ENCODE measurements at regions not wholly inside any gene's neighbourhood (a gene's known extent, or its start where the extent isn't known, plus 50 kb on each side); places are given as distances from the start of the nearest gene placed in this dataset.
"Not testable (repeated sequence)": the region's sequence is repeated elsewhere in the genome, so short reads cannot be mapped to it uniquely, and the experiment has no call there.

DNA sequence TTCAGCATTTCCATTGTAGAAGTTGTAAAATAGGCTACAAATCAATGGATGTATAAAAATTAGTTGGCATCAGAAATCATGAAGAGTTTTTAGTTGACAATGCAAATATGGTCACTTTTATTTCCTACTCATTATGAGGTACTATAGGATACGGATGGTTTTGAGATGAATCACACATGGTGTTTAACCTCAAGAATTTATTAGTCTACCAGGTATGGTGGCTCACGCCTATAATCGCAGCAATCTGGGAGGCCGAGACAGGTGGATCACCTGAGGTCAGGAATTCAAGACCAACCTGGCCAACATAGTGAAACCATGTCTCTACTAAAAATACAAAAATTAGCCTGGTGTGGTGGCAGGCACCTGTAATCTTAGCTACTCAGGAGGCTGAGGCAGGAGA, 1119.0 kb downstream of the NXPH1 start:
- not testable (repeated sequence) for DNase-seq

DNA sequence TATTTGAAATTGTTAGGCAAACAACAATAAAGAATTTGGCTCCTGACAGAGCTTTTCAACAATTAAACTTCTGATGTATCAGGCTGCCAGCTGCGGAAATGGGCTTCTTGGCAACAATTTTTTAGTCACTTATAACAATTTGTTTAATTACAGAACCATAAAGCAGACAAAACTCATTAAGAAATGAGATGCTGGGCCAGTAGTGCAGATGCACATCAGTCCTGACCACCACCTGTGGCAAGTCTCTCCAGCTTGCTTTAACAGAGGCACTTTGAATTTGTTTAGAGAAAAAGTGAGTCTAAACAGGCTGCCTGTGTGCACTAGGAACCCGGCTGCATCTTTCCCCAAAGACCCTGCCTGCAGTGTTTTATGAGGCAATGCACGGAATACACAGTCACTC, 1124.4 kb downstream of the NXPH1 start:
- DNase-seq, result no peak

DNA sequence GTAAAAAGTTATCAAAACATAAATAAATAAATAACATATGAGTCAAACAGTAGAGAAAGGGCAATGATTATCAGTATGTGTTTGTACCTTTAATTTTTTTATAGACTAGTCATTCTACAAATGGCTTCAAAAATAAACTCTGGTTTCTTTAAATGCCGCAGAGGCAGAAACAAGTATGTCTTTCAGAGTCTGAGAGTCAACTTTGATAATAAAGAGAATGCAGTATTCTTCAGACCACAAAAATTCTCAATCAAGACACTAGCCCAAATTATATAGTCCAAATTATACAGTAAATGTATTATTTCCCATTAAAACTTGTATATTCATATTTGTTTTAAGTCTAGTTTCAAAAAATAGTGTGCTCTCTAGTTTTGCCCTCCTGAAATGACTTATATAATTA, 1142.3 kb downstream of the NXPH1 start:
- no peak for DNase-seq

DNA sequence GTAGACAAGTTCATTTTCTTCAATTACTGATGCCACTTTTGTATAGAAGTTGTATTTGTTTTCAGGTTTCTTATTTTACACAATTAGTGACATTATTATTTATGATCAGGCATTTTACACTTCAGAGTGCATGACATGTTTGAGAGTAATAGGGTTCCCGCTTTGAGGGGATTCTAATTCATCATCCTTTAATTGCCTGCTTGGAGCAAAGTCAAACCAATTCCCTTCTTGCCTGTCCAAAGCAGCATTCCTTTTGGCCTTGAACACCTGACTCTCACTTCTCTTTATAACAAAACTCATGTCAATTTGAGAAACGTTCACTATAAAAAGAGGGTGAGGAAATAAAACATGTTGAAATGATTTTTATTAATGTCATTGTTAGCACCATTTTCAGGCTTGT, 1149.4 kb downstream of the NXPH1 start:
- no peak for DNase-seq

DNA sequence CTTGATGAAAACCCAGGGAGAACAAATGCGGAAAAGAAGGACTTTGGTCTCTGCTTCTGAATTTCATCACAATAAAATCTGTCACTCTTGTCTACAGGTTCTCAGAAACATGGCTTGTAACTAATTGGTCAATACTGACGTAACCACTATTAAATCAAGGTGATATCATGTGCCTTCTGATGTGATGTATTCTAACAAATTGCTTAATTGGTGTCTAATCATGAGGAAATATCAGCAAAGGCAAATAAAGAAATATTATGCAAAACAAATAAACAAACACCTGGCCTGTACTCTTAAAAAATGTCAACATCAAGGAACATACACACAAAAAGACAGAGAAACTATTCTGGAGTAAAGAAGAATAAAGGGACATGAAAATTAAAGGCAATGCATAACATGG, 1165.0 kb downstream of the NXPH1 start:
- no peak for DNase-seq

DNA sequence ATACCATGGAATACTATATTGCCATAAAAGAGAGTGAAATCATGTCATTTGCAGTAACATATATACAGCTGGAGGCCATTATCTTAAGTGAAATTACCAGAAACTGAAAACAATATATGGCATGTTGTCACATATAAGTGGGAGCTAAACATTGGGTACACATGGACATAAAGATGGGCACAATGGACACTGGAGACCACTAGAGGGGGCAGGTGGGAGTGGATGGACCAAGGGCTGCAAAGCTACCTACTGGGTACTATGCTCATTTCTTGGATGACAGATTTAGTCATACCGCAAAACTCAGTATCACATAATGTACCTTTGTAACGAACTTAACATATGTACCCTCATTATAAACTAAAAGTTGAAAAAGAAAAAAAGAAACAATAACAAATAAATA, 1167.6 kb downstream of the NXPH1 start:
- DNase-seq, result no peak

DNA sequence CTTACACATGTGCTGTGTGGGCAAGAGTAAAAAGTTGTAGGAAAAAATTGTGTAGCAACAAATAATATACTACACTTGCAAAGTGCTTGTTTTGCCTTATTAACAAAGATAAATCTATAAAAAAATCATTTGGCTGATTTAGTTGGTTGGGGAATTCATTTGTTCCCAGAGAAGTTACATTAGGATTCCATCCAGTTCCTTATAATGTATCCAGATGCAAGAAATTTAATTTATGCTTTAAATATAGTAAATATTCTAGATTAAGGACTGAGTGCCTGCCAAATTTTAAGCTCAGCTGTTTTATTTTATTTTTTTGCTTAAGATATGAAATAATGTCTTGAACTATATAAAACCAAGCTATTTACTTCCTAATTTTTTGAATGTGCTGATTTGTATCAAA, 1169.9 kb downstream of the NXPH1 start:
- DNase-seq, result no peak

DNA sequence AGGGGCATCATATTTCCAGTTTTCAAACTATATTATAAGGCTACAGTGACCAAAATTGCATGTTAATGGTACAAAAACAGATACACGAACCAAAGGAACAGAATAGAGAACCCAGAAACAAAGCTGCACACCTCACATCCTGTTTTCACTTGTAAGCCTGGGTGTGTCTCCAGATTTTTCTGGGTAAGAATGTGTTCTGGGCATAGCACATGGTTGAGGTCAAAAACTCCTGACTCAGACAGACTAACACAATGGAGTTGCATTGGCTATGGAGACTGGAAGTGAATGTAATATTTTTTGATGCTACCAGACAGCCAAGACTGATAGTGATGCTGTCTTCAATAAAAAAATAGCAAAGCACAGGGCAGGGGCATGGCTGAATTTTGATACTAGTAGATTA, 1175.2 kb downstream of the NXPH1 start:
- no peak for DNase-seq

DNA sequence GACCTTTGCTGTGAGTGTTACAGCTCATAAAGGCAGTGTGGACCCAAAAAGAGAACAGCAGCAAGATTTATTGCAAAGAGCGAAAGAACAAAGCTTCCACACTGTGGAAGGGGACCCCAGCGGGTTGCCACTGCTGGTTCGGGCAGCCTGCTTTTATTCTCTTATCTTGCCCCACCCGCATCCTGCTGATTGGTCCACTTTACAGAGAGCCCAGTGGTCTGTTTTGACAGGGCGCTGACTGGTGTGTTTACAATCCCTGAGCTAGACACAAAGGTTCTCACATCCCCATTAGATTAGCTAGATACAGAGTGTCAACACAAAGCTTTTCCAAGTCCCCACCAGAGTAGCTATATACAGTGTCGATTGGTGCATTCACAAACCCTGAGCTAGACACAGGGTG, 1187.5 kb downstream of the NXPH1 start:
- not testable (repeated sequence) for DNase-seq

DNA sequence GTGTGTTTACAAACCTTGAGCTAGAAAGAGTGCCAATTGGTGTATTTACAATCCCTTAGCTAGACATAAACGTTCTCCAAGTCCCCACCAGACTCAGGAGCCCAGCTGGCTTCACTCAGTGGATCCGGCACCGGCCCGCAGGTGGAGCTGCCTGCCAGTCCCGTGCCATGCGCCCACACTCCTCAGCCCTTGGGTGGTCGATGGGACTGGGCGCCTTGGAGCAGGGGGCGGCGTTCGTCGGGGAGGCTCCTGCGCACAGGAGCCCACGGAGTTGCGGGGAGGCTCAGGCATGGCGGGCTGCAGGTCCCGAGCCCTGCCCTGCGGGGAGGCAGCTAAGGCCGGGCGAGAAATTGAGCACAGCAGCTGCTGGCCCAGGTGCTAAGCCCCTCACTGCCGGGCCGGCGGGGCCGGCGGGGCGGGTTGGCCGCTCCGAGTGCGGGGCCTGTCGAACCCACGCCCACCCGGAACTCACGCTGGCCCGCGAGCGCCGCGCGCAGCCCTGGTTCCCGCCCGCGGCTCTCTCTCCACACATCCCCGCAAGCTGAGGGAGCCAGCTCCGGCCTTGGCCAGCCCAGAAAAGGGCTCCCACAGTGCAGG, 1188.0 kb downstream of the NXPH1 start:
- DNase-seq, result not testable (repeated sequence)

DNA sequence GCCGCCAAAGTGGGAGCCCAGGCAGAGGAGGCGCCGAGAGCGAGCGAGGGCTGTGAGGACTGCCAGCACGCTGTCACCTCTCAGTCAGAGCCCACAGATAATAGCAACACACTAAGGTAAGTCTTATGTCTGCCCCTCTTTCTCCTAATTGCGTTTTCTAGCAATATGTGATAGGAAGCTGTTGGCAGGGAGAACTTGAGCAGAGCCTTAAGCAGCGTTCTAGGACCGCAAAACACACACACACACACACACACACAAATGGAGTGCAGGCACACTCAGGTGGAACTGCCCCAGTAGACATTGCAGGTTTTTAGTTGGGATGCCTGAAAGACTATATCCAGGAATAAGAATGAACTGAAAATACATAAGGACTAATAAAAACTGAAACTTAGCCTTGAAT, 1188.5 kb downstream of the NXPH1 start:
- no peak for DNase-seq

DNA sequence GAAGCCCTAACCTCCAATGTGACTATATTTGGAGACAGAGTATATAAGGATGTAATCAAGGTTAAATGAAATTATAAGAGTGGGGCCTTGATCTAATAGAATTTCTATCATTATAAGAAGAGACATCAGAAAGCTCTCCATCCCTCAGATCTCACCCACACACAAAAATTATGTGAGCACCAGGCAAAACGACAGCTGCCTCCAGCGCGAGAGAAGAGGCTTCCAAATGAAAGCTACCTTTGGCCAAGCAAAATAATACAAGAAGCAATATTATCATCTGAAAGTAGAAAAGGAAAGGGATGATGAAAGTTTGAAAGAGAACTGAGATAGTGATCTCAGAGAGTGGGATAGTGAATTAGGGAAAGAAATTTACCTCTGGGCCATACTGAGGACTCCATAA, 1192.5 kb downstream of the NXPH1 start:
- no peak for DNase-seq

DNA sequence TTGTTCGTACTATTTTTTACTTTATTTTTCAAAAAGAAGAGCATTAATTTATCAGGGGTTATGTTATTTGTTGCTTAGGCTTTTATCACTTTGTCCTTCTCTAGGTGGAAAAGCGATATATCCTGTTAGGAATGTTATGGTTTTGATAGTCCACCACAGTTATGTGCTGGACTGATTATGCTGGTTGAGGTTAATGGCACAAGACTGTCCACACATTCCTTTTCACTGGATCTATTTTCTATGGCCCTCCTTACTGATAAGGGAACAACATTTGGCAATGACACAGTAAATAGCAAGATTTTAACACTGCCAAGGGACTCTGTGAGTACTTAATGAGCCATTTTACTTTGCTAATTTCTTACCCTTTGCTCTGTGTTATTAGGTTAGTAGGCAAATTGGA, 1212.3 kb downstream of the NXPH1 start:
- no peak for DNase-seq

DNA sequence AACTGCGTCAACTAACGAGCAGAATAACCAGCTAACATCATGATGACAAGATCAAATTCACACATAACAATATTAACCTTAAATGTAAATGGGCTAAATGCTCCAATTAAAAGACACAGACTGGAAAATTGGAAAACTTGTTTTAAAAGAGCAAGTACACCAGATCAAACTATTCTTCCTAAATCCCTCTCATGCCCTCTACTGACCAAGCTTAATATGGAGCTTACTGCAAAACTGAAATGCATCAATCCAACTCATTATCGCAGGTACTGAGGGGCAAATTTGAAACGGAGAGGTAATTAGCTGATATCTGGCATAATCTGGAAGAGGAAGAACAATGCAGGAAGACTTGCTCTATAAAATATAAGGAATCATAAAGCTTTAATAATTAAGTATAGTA, 1223.8 kb downstream of the NXPH1 start:
- no peak for DNase-seq

DNA sequence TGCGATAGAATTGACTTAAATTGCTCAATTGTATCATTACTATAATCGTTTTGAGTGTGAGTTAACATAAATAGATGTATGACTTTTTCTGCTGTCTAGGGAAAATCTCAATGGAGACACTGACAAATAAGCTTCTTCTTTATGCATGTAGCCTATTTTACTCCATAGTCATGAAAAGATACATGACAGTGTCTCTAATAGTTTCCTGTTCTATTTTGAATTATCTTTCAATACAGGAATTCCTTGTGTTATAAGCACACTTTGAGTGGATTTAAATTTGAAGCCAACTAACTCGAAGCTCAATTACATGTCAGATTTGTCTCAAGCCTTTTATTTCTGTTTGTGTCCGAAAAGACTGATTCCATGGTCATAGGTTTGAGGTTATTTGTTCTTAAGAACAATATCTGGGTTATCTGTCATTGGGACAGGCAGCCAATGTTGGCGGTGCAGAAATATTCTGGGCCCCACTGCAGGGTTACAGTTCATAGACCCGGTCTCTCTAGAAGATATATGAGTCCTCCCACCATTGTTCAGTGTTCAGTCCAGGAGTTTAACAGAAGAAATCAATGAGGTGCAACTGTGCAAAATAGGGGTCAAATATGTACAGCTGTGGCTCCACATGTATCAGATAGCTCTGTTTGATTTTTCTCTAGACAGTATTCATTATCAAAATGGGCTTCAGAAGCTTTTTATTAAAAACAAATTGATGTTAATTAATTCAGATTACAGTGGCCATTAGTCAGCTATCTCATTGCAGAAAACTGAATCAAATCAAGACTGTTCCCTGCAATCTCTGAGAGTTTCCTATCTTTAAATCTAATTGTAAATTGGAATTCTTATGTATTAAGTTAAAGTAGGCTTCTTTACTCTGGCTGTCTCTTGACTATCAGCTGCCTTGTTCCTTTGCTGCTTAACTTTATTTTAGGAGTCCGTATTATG, 1238.8 kb downstream of the NXPH1 start:
- no peak for DNase-seq

DNA sequence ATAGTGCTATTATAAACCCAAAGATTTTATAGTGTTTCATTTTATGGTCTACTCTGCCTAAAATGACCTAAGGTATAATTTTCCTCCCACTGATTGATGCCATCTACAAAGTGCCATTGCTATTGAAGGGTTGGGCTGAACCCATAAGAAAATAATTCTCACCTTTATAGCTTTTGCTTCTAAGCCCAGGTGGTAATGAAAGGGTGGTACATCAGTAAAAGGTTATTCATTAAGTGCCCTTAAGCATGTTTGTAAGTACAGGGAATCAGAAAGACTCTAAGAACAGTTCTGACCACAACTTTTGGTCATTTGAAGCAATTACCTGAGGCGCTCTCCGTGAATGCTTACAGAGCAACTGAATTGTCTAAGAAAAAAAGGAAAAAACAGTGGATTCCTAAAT, 1247.3 kb downstream of the NXPH1 start:
- no peak for DNase-seq

DNA sequence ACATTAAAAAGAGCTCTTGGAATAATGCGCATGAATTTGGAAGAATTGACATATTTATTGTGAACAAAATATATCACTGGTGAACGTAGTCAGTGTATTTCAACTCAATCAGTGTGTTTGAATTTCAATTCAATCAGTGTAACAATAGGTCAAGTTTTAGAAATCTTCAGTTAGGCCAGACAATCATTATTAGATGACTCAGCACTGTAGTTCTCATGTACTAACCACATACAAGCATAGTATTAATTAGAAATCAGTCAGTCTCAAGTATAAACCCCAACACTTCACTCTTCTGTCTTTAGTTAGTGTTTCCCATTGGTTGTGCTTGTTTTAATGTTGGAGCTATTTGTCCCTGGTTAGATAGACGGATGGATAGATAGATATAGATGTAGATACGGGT, 1247.9 kb downstream of the NXPH1 start:
- no peak for DNase-seq

DNA sequence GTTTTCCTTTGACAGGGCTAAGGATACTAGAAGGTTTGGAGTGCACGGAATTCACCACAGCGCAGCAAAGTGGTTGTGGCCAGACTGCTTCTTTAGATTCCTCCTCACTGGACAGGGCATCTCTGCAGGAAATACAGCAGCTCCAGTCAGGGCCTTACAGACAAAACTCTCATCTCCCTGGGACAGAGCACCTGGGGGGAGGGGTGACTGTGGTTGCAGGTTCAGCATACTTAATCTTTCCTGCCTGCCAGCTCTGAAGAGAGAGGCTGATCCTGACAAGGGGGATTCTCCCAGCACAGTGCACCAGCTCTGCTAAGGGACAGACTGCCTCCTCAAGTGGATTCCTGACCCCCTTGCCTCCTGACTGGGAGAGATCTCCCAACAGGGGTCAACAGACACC, 1257.9 kb downstream of the NXPH1 start:
- no peak for DNase-seq

DNA sequence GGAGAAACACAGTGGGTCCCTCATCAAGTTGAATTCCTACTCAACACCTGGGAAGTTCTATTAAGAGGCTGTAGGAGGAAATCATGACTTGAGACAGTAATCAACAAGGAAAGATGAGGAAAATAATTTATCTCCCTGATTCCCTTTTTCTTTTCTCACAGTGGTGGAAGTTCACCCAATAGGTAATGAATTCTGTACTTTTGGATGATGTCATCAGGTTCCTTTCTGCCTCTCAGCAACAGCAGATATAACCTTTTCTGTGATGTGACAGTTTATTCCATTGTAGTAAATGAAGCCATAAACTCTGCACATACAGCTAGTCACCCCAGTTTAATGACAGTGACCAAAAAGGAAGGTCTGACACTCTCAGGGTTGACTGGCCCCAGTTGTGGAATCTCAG, 1265.0 kb downstream of the NXPH1 start:
- no peak for DNase-seq

DNA sequence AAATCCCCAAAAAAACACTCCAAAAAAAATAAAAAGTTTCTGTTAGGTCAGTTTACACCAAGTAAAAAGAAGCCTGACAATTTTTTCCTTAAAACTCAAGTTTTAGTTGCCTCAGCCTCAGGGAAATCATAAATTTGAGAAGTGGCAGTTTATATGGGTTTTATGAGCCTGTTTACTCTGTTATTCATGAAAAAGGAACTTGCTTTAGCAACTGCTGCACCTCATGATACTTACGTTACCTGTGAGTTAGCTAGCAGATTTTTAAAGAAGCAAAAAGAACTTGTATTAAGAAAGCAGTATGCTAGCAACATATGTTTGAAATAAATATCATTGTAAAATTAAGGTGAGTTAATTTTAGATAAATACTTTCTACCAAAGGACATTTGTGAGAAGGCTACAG, 1264.5 kb upstream of the PHF14 start:
- no peak for DNase-seq

DNA sequence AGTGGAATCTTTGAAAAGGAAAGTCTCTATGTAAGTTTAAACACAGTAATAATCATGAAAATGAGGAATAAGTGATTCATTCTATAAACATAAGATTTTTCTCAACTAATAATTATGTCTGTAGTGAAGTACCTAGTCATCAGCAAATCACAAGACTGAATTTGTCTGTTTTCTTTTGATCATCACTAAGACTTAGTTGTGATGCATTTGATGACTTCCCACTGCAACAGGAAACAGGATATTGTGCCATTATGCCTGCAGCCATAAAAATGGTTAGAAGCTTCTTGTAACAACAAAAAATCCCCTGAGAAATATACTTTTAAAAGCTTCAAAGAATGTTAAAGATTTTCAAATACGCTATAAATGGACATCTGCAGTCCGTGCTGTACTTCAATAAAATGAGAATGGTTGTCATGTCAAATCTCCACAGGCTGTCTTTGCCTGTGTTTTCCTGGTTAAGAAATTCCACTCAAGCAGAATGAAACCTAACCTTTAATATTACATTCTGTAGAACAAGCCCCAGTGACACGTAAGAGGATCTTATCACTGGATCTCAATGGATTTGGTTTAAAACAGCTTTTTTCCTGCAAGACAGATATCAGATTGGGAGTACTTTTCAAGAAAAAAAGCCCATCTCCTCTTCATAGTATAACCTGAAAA, 1262.3 kb upstream of the PHF14 start:
- DNase-seq, result no peak

DNA sequence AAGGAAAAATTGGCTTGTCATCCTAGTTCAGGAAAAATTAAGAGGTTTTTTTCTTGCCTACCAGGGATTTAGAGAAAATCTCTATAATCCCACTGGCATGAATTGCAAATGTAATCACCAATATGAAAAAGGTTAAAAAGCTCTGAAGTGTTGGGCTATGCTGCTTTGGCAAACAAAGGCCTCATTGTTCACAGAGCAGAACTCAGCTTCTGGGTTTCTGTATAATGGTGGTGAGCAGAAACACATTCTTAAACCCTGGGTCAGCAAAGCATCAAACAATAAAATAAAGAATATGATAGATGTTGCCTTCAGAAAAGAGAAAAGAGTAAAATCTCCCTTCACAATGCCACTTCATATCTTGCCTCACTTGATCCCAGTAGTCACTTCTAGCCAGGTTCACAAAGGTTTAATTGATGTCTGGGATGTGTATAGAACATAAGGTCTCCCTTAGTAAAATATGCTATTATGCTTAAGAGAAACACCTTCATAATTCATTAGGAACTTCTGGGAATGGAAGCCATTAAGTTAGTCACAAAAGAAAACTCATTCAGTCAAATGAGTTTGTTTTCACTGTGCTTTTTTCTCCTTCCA, 1255.5 kb upstream of the PHF14 start:
- no peak for DNase-seq

DNA sequence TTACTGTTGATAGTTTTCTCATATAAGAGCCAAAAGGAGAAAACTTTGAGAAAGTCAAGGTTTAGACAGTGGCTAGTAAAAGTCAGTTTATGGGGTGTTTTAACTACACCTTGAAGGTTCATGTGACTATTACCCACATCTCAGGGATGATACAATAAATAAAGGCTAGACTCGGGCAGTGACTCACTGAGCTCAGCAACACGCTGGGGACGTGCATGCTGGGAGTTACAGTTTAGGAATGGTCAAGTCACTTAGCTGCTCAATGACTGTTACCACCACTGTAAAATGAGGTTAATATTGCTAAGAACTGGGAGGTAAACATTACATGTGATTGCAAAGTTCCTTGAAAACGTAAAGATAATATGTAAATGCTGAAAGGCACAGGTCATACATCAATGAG, 1254.4 kb upstream of the PHF14 start:
- DNase-seq, result no peak

DNA sequence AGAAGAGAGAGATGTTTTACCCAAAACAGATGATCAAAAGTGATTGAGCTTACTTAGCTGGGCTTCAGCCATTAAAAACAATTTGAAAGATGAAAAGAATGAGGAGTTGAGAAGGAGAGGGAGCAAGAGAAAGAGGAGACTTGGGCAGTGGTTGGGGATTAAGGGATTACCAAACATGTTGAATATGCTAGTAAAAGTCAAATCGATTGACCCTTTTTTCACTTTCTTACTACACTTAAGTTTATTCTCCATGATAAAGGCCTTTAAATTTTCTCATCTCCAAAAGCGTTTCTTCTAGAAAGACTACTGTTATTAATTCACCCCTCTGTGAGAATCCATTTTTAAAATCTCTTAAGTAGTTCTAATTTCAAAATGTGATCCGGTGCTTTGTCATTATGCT, 1254.0 kb upstream of the PHF14 start:
- no peak for DNase-seq
